H4 (cell line): ENCODE measurements at regions not wholly inside any gene's neighbourhood (a gene's known extent, or its start where the extent isn't known, plus 50 kb on each side); places are given as distances from the start of the nearest gene placed in this dataset.

ENCODE experiments used
- DNase-seq: peaks from one replicate; pipeline ENCODE4 v3.0.0-alpha.2; 2015; ENCODE audit warnings: low spot score

- no peak for DNase-seq
Observed at GRCh38 chr1:209219791-209220524, 363.6 kb upstream of the CAMK1G start.

- DNase-seq, result no peak
Observed at GRCh38 chr1:209222826-209223225, 360.7 kb upstream of the CAMK1G start.

- DNase-seq, result no peak
Observed at GRCh38 chr1:209223791-209224190, 359.7 kb upstream of the CAMK1G start.

GRCh38 chr1:209224886-209225285, 358.6 kb upstream of the CAMK1G start:
- no peak for DNase-seq

GRCh38 chr1:209227171-209227570, 356.3 kb upstream of the CAMK1G start:
- DNase-seq, result no peak

GRCh38 chr1:209227941-209228340, 355.6 kb upstream of the CAMK1G start:
- no peak for DNase-seq

GRCh38 chr1:209229494-209230061, 353.9 kb upstream of the CAMK1G start:
- DNase-seq, result no peak

GRCh38 chr1:209230314-209230713, 353.2 kb upstream of the CAMK1G start:
- DNase-seq, result no peak

DNA sequence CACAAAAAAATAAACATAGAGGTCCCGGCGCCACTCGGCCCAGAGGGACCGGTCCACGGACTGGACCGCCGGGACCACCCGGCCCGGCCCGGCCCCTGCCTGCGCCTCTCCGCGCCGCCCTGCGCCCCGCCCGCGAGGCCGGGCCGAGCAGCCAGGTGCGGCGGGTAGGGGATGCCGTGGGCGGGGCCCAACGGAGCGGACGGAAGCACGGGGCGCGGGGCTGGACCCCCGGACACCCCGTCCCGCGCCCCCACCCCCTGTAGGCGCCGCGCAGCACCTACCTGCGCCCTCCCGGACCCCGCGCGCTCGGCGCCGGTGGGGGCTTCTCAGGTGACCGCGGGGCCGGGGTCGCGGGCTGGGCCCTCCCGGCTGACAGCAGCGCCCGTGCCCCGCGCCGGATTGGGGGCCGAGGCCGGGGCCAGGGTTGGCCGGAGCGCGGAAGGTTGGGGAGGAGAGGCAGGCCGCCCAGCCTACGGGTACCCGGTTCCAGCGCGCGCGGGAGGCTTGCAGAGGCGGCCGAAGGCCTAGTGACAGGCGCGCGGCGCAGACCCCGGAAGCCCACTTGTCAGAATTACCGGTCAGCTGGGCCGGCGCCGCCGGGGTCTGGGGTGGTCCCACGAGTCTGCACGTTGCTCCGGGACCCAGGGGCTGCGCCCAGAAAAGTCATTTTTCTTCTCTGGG, 351.9 kb upstream of the CAMK1G start:
- no peak for DNase-seq

GRCh38 chr1:209232197-209232596, 351.3 kb upstream of the CAMK1G start:
- no peak for DNase-seq

- DNase-seq, result no peak
Observed at GRCh38 chr1:209232759-209233158, 350.8 kb upstream of the CAMK1G start.

- no peak for DNase-seq
Observed at GRCh38 chr1:209235166-209235565, 348.3 kb upstream of the CAMK1G start.

DNA sequence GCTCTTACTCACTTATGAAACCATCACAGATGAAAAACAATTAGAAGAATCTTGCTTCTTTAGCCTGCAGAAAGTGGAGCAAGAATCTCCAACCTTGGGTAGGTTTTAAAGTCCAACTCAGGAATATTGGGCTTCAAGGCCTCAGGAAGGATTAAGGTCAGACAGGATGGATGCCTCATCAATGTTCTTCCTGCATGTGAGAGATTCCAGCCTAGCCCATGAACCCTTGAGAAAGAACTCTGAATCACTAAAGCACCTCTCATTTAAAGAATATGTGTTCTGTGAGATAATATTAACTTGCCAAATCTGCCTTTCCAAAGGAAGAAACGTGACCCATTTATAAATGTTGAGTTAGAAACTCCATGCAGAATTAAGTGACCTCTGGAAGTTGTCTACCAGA, 345.2 kb upstream of the CAMK1G start:
- DNase-seq, result no peak

DNA sequence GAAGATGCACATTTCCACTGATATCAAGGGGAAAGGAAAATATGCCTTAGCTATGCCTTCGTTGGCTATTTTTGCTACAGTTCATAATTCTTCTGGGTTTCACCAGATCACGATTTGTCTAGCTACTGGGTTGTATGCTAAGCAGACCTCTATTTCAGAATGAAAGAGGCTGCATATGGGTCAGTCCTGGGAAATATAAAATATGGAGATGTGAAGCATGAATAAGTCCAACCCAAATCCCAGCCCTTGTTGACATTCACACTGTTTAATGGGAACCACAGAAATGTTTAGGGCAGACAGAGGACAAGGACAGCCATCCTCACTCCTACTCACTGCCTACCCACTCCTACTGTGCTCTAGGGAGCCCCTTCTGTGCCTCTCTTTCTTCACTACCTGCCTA, 343.2 kb upstream of the CAMK1G start:
- no peak for DNase-seq

GRCh38 chr1:209241487-209241886, 342.0 kb upstream of the CAMK1G start:
- no peak for DNase-seq

- DNase-seq, result peak; percentile 53
Observed at GRCh38 chr1:209248649-209249279, 334.8 kb upstream of the CAMK1G start.

GRCh38 chr1:209249280-209249670, 334.2 kb upstream of the CAMK1G start:
- no peak for DNase-seq

GRCh38 chr1:209249785-209250440, 333.6 kb upstream of the CAMK1G start:
- no peak for DNase-seq

DNA sequence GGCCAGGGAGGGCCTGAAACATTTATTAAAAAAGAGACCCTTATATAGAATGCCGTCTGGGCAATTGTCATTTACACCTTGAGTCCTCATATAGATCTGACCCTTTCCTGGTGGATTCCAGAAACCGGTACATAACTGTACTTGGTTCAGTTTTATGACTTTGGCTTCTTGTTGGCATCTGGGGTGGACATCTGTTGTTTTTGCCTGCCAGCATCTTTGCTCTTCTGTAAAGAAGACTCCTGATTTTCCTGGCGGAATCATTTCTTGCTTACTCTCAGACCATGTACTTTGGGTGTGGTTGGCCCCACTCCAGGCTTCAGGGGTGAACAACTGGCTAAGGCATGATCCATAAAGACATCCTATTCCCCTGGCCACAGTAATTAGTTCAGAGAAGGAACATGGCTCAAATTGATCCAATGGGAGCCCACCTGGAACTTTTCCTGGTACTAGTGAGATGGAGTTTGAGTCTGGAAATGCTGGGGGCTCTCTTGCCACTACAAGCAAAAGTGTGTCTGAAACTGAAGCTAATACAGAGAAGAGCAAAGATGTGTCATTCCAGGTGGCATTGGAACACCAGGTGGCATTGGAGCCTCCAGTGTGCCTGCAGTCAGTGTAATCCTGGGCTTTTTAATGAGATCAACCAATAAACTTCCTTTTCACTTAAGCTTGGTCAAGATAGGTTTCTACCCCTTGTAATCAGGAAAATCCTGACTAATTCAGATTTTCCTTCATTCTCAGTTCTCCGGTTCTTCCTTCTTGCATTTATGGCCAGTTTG, 332.5 kb upstream of the CAMK1G start:
- no peak for DNase-seq

- DNase-seq, result no peak
Observed at GRCh38 chr1:209256766-209257350, 326.7 kb upstream of the CAMK1G start.

DNA sequence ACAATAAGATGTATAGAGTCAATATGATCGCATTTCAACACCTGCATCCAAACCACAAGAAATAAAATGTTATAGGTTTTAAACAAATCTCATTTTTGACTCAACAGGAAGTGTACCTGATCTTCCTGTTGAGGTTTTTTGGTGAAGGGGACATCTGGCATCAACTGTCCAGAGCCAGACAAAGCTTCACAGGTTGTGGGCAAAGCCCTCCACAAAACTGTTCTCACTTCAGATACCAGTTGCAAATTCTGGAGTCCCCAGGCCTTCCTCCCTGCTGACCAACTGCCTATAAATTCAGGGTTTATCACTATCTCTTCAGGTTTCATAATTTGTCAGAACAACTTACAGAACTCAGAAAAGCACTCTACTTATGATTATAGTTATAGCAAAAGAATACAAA, 326.1 kb upstream of the CAMK1G start:
- no peak for DNase-seq
